Kidney capillary endothelial cell (primary cell): ENCODE measurements at regions not wholly inside any gene's neighbourhood (a gene's known extent, or its start where the extent isn't known, plus 50 kb on each side); places are given as distances from the start of the nearest gene placed in this dataset.
A peak's percentile ranks its signal among the peaks of the same experiment; 100 is the strongest.

Experiments used
- DNase-seq: peaks from one replicate; pipeline ENCODE4 v3.0.0-alpha.2; 2018; ENCODE audit warnings: low spot score

- no peak for DNase-seq
These were observed 104.1 kb downstream of the DIRAS2 start for GRCh38 chr9:90538566-90538965.

GRCh38 chr9:90539286-90539685 is 103.3 kb downstream of the DIRAS2 start:
- no peak for DNase-seq

- DNase-seq = no peak
These were observed 101.9 kb downstream of the DIRAS2 start for GRCh38 chr9:90540734-90541133.

- no peak for DNase-seq
These were observed 98.1 kb downstream of the DIRAS2 start for GRCh38 chr9:90544488-90544887.

DNA sequence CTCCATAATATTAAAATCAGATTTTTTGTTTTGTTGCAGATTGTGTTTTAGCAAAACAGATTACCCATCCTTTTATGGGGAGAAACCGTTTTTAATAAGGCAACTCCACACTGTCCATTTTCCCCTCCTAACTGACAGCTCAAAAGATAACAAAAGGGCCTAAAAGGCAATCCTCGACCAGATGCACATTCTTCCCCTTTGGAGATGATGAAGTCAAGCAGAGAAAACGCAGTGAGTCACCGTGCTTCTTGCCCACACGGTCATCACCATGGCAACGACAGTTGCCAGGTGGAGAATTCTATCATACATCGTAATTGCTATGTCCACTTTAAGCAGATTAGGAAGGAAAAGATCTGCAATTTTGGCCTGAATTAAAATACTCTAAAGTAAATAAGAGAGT is 96.4 kb downstream of the DIRAS2 start:
- DNase-seq = peak; percentile 5

DNA sequence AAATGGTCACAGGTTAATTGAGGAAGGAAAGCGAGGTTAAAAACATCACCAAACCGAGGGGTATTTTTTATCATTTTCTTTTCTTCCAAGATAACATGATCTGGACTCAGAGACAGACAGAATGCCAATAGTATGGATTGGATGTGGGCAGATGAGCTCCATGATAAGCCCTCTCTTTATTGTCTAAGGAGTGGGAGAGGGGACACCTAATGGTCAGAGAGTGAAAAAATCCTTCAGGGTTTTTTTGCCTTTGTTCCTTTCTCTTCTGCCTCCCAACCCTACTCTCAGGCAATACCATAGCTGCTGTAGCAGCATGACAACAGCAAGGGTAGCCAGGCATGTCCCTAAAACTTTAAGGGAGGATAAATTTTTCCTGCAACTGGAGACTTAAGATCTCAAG is 94.7 kb downstream of the DIRAS2 start:
- DNase-seq = no peak

DNA sequence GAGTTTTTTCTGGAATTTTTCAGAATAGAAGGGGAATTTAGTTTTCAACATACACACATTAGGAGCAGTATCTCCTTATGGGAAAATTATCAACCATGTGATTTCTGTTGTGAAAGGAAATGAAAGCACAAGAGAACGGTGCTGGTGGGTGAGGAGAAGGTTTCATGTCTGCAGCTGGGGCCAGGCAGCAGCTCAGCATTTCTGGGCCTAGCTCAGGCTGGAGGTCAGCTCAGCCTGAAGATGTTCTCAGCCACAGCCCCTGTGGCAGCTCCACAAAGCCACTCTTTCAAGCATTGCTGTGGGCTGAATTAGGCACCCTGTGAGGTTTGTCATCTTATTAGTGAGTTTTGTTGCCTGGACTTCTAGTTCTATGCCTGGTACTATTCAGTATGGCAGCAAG is 90.3 kb downstream of the DIRAS2 start:
- no peak for DNase-seq

GRCh38 chr9:90555351-90556057 is 87.1 kb downstream of the DIRAS2 start:
- DNase-seq = no peak

GRCh38 chr9:90556897-90557675 is 85.5 kb downstream of the DIRAS2 start:
- peak; percentile 35 for DNase-seq

- DNase-seq = no peak
These were observed 83.2 kb downstream of the DIRAS2 start for GRCh38 chr9:90559075-90560073.
